ENCODE measurements at regions not wholly inside any gene's neighbourhood (a gene's known extent, or its start where the extent isn't known, plus 50 kb on each side); places are given as distances from the start of the nearest gene placed in this dataset.

DNA sequence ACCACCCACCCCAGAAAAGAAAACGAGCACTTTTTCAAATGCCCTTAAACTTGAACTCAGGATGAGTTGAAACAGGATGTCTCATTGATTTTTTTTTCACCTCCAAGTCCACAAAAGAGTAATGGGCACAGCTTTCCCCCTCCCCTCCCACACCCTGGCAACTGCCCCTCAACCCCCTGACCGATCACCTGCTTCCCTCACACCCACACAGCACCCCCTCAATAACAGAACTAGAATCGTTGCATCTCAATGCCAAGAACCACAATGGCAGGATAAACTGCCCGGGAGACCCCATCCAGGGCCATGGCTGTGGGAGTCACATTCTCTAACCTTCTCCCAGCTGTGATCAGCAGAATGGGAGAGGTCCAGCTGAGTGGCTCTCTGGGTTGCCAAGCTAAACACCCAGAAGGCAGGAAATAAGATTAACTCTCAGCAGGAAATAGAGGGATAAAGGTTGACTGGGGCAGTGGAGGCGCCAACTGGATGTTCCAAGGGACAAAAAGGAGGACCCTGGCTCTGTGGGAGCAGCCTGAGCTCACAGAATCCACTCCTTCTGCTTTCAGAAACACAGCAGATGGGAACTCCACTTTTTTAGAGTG is 128.0 kb upstream of the SDK2 start:
- DNase-seq (ENCODE audit: insufficient read length, low spot score), result no peak
- no peak for TF ChIP-seq POLR2A (IDR thresholded peaks at IDR 0.05; ENCODE audit: low read depth, low read length)
- no peak for FAIRE-seq

DNA sequence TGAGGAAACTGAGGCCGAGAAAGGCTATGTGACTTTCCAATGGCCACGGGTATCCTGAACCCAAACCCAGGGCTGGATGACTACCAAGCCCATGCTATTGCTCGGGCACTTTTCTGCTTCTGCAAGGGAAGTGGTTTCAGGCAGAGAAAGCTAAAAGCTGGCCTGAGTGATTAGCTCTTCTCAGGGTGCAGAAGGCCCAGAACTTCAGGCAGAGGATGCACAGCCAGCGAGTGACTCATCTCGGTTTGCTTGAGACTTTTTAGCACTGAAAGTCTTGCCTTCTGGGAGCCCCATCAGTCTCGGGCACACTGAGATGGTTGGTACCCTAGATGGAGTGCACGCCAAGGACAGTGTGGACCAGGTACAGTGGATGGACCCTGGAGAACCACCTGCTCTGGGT is 129.5 kb upstream of the SDK2 start:
- no peak for TF ChIP-seq POLR2A (IDR thresholded peaks at IDR 0.05; ENCODE audit: low read depth, low read length)
- DNase-seq (ENCODE audit: insufficient read length, low spot score), result no peak
- no peak for FAIRE-seq

- no peak for FAIRE-seq
- DNase-seq (ENCODE audit: insufficient read length, low spot score), result no peak
- no peak for TF ChIP-seq POLR2A (IDR thresholded peaks at IDR 0.05; ENCODE audit: low read depth, low read length)
Observed at GRCh38 chr17:73774852-73775251, 130.6 kb upstream of the SDK2 start.

DNA sequence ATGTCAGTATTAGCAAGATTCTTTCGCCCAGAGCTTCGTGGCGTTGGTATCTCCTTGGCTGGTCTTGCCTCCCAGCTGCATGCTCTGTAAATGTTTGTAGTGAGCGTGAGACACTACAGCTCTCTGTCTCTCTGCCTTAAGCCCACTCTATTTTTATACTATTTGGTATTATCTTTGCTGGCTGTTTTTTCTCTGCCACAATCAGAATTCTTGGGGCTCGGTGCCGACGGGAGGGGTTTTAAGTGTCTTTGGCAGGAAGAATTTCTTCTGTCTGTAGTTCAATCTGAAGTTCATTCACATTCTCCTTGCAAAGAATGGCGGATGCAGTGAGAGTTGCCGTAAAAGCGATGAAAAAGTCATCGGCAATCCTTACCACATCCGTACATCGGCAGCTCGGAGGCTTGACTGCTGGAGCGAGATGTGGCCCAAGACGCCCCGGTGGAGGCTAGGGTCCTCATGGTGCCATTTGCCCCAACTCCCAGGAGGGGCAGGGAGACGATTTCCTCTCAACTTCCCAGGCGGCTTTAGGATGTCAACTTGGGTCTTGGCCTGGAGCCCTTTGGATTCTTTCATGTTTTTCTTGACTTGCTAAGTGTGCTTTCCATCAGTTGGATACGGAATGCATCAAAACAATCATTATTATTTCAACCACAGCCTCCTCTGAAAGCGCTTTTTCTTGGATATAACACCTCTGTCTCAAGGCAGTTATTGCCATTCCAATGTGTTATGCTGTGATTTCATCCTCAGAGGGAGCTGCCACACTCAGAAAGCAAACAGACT is 132.3 kb upstream of the SDK2 start:
- FAIRE-seq, result no peak
- no peak for TF ChIP-seq POLR2A (IDR thresholded peaks at IDR 0.05; ENCODE audit: low read depth, low read length)
- DNase-seq (ENCODE audit: insufficient read length, low spot score), result no peak

GRCh38 chr17:73777131-73777449 is 132.8 kb upstream of the SDK2 start:
- FAIRE-seq (no peak), DNase-seq (ENCODE audit: insufficient read length, low spot score) (no peak)
- TF ChIP-seq POLR2A (IDR thresholded peaks at IDR 0.05; ENCODE audit: low read depth, low read length), result no peak

DNA sequence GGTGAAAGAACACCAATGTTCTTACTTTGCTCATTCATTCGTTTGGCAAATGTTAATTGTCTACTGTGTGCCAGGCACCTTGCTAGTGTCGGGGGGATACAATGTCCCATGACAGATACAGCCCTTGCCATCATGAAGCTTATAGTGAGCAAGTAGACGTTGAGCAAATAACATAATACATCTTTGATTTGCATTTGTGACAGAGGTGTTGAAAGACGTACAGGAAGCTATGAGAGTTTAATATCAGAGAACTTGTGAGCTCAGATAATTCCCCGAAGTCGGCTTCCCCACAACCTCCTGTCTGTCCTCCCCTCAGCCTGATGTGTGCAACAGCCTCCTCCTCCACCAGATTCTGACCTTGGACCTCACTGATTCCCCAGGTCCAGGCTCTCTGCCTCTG is 138.0 kb upstream of the SDK2 start:
- no peak for TF ChIP-seq POLR2A (IDR thresholded peaks at IDR 0.05; ENCODE audit: low read depth, low read length)
- FAIRE-seq, result no peak
- DNase-seq (ENCODE audit: insufficient read length, low spot score), result no peak

- FAIRE-seq (no peak), DNase-seq (ENCODE audit: insufficient read length, low spot score) (no peak)
- TF ChIP-seq POLR2A (IDR thresholded peaks at IDR 0.05; ENCODE audit: low read depth, low read length), result no peak
Observed at GRCh38 chr17:73782641-73783381, 138.6 kb upstream of the SDK2 start.

DNA sequence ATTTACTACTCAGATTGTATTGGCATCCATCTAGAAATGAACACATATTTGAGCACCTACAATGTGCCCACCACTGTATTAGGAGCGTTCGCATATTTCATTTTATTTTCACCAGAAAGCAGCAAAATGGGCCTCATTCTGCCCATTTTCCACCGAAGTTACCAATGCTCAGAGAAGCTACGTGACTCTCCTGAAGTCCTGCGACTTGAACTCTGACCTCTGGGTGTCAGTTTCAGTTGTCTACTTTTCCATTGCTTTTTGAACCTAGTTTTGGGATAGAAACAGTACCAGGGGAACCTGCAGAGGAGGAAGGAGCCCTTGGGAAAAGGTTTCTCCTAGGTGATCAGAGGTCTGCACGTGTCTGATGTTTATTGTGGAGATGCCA is 139.1 kb upstream of the SDK2 start:
- no peak for TF ChIP-seq POLR2A (IDR thresholded peaks at IDR 0.05; ENCODE audit: low read depth, low read length)
- FAIRE-seq (no peak), DNase-seq (ENCODE audit: insufficient read length, low spot score) (no peak)

DNA sequence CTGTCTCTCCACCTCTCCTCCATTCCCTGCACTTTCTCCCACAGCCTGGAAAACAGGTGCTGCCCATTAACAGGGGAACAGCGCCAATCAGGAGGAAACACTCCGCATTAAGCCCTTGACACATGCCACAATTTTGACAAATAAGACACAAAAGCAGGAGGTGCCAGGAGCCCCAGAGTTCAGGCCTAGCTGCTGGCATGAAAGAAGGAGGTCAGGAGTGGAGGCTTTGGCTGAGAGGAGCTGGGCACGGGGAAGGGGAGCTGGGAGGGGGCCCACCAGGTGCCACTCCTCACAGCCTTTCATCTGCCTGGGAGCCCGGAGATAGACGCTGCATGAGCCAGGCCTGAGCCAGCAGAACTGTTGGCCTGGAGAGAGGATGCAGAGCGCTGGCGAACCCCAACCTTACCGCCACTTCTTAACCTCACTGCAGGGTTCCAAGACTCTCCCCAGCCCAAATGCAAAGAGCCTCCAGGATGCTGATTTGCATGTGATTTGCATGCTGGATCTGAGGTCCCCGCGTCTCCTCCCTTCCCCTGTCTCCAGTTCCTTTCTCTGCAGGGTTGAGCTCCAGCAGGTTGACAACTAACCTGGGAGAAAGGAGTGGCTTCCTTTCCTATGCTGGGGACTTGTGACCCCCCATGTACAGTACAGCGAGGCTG is 139.8 kb upstream of the SDK2 start:
- DNase-seq (ENCODE audit: insufficient read length, low spot score), result no peak
- FAIRE-seq, result no peak
- no peak for TF ChIP-seq POLR2A (IDR thresholded peaks at IDR 0.05; ENCODE audit: low read depth, low read length)

DNA sequence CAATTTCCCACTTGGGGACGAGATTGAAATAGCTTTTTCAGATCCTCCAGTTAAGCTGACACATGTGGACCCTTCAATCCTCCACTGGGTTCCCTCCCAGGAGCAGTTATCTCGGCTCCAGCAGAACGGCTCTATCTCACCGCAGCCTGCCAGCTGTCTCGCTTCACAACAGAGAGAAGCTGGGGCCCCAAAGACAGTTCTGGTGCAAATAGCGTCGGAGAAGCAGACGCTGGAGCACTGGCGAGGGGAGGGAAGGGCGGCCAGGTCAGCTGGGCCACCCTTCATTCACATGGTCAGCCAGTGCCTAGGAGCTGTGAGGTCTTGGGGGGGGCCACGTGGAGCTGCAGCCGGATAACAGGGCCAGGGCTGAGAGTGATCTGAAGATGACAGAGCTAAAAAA is 141.3 kb upstream of the SDK2 start:
- FAIRE-seq, result no peak

DNA sequence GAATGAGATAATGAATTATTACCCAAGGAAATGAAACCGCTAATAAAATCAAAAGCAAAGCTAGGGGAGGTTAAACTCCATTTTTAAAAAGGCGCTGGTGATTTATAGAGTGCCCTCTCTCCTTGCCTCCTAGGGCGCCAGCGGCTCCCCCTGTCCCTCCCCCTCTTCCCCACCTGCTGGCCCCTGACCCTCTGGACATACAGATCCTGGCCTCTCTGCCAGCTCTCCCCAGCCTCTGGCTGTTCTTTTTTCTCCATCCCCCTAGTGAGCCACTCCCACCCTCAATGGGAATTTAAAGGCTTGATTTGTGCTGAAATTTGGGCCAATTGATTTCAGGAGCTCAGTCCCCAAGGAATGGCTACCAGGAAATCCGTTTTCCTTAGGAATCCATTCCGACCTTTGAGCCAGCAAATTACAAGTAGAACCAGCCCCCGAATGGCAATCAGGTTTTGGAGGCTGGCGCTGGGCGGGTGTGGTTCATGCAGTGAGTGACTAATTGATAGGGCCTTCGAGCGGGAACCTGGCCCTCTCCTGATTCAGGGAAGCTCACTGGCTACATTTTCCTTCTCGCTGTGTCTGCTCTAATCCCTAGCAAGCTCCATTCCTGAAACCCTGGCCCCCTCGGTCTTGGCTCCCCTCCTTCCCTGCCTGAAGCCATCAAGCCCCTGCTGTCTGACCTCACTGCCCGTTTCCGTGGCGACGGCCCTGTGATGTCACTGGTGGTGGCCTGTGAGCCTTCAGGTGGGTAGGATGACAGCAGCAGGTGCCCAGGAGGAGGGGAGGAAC is 141.9 kb upstream of the SDK2 start:
- TF ChIP-seq POLR2A (IDR thresholded peaks at IDR 0.05; ENCODE audit: low read depth, low read length), result no peak
- FAIRE-seq (no peak), DNase-seq (ENCODE audit: insufficient read length, low spot score) (no peak)

More for the DNA sequence above, 141.3 kb upstream of the SDK2 start:
- no peak for DNase-seq (ENCODE audit: insufficient read length, low spot score)
- no peak for TF ChIP-seq POLR2A (IDR thresholded peaks at IDR 0.05; ENCODE audit: low read depth, low read length)

- DNase-seq (ENCODE audit: insufficient read length, low spot score) (no peak), FAIRE-seq (no peak)
- TF ChIP-seq POLR2A (IDR thresholded peaks at IDR 0.05; ENCODE audit: low read depth, low read length), result no peak
Observed at GRCh38 chr17:73787076-73788059, 143.1 kb upstream of the SDK2 start.

DNA sequence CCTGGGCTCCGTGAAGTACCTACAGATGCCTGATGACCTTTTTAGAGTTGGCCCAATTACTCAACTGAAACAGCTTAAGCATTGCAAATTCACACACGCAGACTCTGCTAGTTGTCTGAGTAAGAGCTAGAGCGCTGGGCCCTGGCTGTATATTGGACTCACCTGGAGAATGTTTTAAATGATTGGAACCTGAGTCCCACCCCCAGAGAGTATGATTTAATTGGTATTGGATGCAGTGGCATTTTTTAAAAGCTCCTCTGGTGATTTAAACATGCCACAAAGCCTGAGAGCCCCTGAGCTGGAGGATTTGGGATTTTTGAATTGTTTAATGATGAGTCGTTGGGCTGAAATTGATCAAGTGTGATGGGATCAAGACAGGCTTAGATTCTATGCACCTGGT is 143.9 kb upstream of the SDK2 start:
- no peak for DNase-seq (ENCODE audit: insufficient read length, low spot score)
- no peak for FAIRE-seq
- no peak for TF ChIP-seq POLR2A (IDR thresholded peaks at IDR 0.05; ENCODE audit: low read depth, low read length)
